ENCODE measurements at regions not wholly inside any gene's neighbourhood (a gene's known extent, or its start where the extent isn't known, plus 50 kb on each side); places are given as distances from the start of the nearest gene placed in this dataset.
"Not testable (repeated sequence)": the region's sequence is repeated elsewhere in the genome, so short reads cannot be mapped to it uniquely, and the experiment has no call there.

- TF ChIP-seq CTCF (IDR thresholded peaks at IDR 0.05) (no peak), ZFX (IDR thresholded peaks at IDR 0.05; ENCODE audit: borderline replicate concordance) (no peak)
- no peak overlapping the region for H3K27ac ChIP-seq
These were observed 1721.8 kb downstream of the PCDH9 start for GRCh38 chr13:65508338-65508737.

- TF ChIP-seq ZFX (IDR thresholded peaks at IDR 0.05; ENCODE audit: borderline replicate concordance) = no peak
- TF ChIP-seq CTCF (IDR thresholded peaks at IDR 0.05) = no peak
- no peak overlapping the region for H3K27ac ChIP-seq
These were observed 1724.2 kb downstream of the PCDH9 start for GRCh38 chr13:65505941-65506340.

GRCh38 chr13:65504213-65504612 is 1725.9 kb downstream of the PCDH9 start:
- H3K27ac ChIP-seq = no peak overlapping the region
- TF ChIP-seq ZFX (IDR thresholded peaks at IDR 0.05; ENCODE audit: borderline replicate concordance) = no peak

GRCh38 chr13:65500481-65500880 is 1729.7 kb downstream of the PCDH9 start:
- H3K27ac ChIP-seq = no peak overlapping the region
- TF ChIP-seq CTCF (IDR thresholded peaks at IDR 0.05) (no peak), ZFX (IDR thresholded peaks at IDR 0.05; ENCODE audit: borderline replicate concordance) (no peak)

- TF ChIP-seq ZFX (IDR thresholded peaks at IDR 0.05; ENCODE audit: borderline replicate concordance) = no peak
- no peak for TF ChIP-seq CTCF (IDR thresholded peaks at IDR 0.05)
- no peak overlapping the region for H3K27ac ChIP-seq
These were observed 1730.9 kb downstream of the PCDH9 start for GRCh38 chr13:65499256-65499655.

- TF ChIP-seq ZFX (IDR thresholded peaks at IDR 0.05; ENCODE audit: borderline replicate concordance) = no peak
- no peak for TF ChIP-seq CTCF (IDR thresholded peaks at IDR 0.05)
- no peak overlapping the region for H3K27ac ChIP-seq
These were observed 1732.9 kb downstream of the PCDH9 start for GRCh38 chr13:65497265-65497664.

GRCh38 chr13:65490725-65491124 is 1739.4 kb downstream of the PCDH9 start:
- H3K27ac ChIP-seq = not testable (repeated sequence)

GRCh38 chr13:65488606-65489005 is 1741.5 kb downstream of the PCDH9 start:
- TF ChIP-seq ZFX (IDR thresholded peaks at IDR 0.05; ENCODE audit: borderline replicate concordance) (no peak), CTCF (IDR thresholded peaks at IDR 0.05) (no peak)
- H3K27ac ChIP-seq = no peak overlapping the region

Measured in 22Rv1 (cell line).